OCI-LY7 (cell line): ENCODE measurements at regions not wholly inside any gene's neighbourhood (a gene's known extent, or its start where the extent isn't known, plus 50 kb on each side); places are given as distances from the start of the nearest gene placed in this dataset.

Experiments
- EZH2phosphoT487 ChIP-seq: fragments of 200-600 bp; sonication (generic); IDR thresholded peaks from 2 replicates; pipeline ENCODE4 v1.6.1; 2018; ENCODE audit warnings: low read depth, borderline replicate concordance, mild to moderate bottlenecking, mixed run types, antibody characterized with exemption, low read length, moderate library complexity, mixed read lengths
- TF ChIP-seq, protein P1 (sequence below): fragments of 200-600 bp; sonication (generic); conservative IDR thresholded peaks from 2 replicates; pipeline ENCODE4 v1.5.1; 2014; ENCODE audit warnings: mild to moderate bottlenecking, antibody characterized with exemption, low read length, moderate library complexity, mixed read lengths

- TF ChIP-seq, protein P1, sequence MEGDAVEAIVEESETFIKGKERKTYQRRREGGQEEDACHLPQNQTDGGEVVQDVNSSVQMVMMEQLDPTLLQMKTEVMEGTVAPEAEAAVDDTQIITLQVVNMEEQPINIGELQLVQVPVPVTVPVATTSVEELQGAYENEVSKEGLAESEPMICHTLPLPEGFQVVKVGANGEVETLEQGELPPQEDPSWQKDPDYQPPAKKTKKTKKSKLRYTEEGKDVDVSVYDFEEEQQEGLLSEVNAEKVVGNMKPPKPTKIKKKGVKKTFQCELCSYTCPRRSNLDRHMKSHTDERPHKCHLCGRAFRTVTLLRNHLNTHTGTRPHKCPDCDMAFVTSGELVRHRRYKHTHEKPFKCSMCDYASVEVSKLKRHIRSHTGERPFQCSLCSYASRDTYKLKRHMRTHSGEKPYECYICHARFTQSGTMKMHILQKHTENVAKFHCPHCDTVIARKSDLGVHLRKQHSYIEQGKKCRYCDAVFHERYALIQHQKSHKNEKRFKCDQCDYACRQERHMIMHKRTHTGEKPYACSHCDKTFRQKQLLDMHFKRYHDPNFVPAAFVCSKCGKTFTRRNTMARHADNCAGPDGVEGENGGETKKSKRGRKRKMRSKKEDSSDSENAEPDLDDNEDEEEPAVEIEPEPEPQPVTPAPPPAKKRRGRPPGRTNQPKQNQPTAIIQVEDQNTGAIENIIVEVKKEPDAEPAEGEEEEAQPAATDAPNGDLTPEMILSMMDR: no peak
- TF ChIP-seq EZH2phosphoT487: no peak
Observed at GRCh38 chr9:82346040-82346439, 357.5 kb downstream of the SPATA31D1 start.
